HTR-8/SVneo (cell line): ENCODE measurements at regions not wholly inside any gene's neighbourhood (a gene's known extent, or its start where the extent isn't known, plus 50 kb on each side); places are given as distances from the start of the nearest gene placed in this dataset.
"Not testable (repeated sequence)": the region's sequence is repeated elsewhere in the genome, so short reads cannot be mapped to it uniquely, and the experiment has no call there.

ENCODE experiments used
- DNase-seq: peaks from one replicate; pipeline ENCODE4 v3.0.0; 2011; ENCODE audit warnings: low spot score, mixed read lengths; ENCODE audit not compliant: insufficient read length
- FAIRE-seq: peaks from 2 replicates; lab custom pipeline; 2011; peaks lifted over from hg19 to GRCh38; lab: Jason Lieb, UNC

GRCh38 chr13:68597641-68598040 is 1367.5 kb upstream of the PCDH9 start:
- DNase-seq (no peak), FAIRE-seq (no peak)

- FAIRE-seq (no peak), DNase-seq (no peak)
Measured at GRCh38 chr13:68588623-68589022, 1358.5 kb upstream of the PCDH9 start.

- no peak for FAIRE-seq
- DNase-seq: no peak
Measured at GRCh38 chr13:68584776-68585175, 1354.6 kb upstream of the PCDH9 start.

- DNase-seq: no peak
- no peak for FAIRE-seq
Measured at GRCh38 chr13:68574053-68574452, 1343.9 kb upstream of the PCDH9 start.

GRCh38 chr13:68551701-68552522 is 1321.8 kb upstream of the PCDH9 start:
- FAIRE-seq (no peak), DNase-seq (no peak)

- no peak for DNase-seq
- FAIRE-seq: no peak
Measured at GRCh38 chr13:68550330-68550729, 1320.2 kb upstream of the PCDH9 start.

- no peak for DNase-seq
- FAIRE-seq: no peak
Measured at GRCh38 chr13:68540244-68540643, 1310.1 kb upstream of the PCDH9 start.

GRCh38 chr13:68535329-68535728 is 1305.2 kb upstream of the PCDH9 start:
- DNase-seq (no peak), FAIRE-seq (no peak)

- DNase-seq, FAIRE-seq: not testable (repeated sequence)
Measured at GRCh38 chr13:68527167-68527566, 1297.0 kb upstream of the PCDH9 start.

- no peak for FAIRE-seq
Measured at GRCh38 chr13:68523838-68524424, 1293.8 kb upstream of the PCDH9 start.

GRCh38 chr13:68522184-68522583 is 1292.0 kb upstream of the PCDH9 start:
- FAIRE-seq (no peak), DNase-seq (no peak)

More at GRCh38 chr13:68523838-68524424, 1293.8 kb upstream of the PCDH9 start:
- DNase-seq: no peak

GRCh38 chr13:68509734-68510621 is 1279.8 kb upstream of the PCDH9 start:
- DNase-seq: no peak
- FAIRE-seq: no peak

- no peak for FAIRE-seq
- no peak for DNase-seq
Measured at GRCh38 chr13:68506888-68507551, 1276.9 kb upstream of the PCDH9 start.

- DNase-seq (no peak), FAIRE-seq (no peak)
Measured at GRCh38 chr13:68490594-68490993, 1260.5 kb upstream of the PCDH9 start.

- FAIRE-seq: no peak
- no peak for DNase-seq
Measured at GRCh38 chr13:68481130-68481529, 1251.0 kb upstream of the PCDH9 start.

- FAIRE-seq (no peak), DNase-seq (no peak)
Measured at GRCh38 chr13:68473834-68474326, 1243.7 kb upstream of the PCDH9 start.

- FAIRE-seq (no peak), DNase-seq (no peak)
Measured at GRCh38 chr13:68467160-68467559, 1237.0 kb upstream of the PCDH9 start.

- no peak for FAIRE-seq
- DNase-seq: no peak
Measured at GRCh38 chr13:68440874-68441273, 1210.7 kb upstream of the PCDH9 start.

GRCh38 chr13:68439817-68440216 is 1209.7 kb upstream of the PCDH9 start:
- DNase-seq (no peak), FAIRE-seq (no peak)

- DNase-seq: peak; percentile 14
- FAIRE-seq: no peak
Measured at GRCh38 chr13:68428292-68428691, 1198.2 kb upstream of the PCDH9 start.
